OCI-M1 (cell line): ENCODE measurements at regions not wholly inside any gene's neighbourhood (a gene's known extent, or its start where the extent isn't known, plus 50 kb on each side); places are given as distances from the start of the nearest gene placed in this dataset.
"Not testable (repeated sequence)": the region's sequence is repeated elsewhere in the genome, so short reads cannot be mapped to it uniquely, and the experiment has no call there.

Experiments used
- DNase-seq: peaks from one replicate; lab custom pipeline; 2025; lab: John Stamatoyannopoulos, UW

DNA sequence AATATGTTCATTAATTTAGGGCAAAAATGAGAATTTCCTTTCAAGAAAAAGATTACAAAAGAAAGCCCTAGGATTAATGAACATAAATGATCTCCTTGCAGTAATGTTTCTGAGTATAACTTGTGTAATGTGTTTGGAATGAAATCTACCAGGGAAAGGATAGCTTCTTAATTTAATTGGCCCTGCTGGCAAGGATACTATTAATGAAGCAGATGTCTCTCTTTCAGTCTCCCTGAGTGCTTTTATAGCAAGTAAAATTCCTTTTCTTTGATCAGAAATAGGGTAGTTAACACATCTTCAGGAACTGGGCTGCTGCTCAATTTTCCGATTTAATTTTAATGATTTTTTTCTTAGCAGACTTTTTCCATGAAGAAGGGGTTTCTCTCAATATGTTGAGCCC lies 379.4 kb upstream of the PDE3A start:
- no peak for DNase-seq

DNA sequence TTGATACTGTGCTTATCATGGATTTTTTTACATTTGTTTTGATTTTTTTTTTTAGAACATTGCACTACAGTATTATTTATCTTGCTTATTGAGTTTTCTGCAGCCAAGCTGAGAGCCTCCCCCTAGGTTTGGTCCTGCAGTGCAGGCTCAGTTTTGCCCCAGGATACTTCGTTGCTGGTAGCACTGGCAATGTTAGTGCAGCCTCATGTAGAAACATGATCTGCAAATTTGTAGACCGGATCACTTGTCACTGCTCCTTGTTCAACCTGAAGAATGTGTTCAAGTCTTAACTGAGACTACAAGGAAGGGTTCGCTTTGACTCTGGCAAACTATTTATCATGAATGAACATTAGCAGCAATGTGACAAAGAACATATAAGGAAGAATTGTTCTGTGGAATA lies 377.2 kb upstream of the PDE3A start:
- DNase-seq: no peak

DNA sequence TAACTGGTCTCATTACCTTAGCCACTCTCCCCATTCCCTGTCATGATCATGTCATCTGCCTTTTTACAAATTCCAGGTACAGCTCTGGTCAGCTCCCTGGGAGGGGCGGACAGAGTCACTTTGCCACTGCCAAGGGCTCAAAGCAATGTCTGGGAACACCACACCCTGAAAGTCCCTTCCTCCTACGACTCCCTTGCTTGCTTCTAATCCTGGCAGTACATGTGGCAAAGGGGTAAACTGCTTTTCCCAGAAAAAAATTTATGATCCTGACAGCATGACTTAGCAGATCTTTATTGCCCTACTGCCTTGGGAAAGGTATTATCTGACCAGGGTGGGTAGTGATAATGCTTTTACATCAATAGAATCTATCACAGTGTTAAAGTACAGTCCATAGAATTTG lies 376.0 kb upstream of the PDE3A start:
- no peak for DNase-seq

GRCh38 chr12:19994968-19995367 lies 373.4 kb upstream of the PDE3A start:
- DNase-seq: no peak

GRCh38 chr12:19997656-19998400 lies 370.5 kb upstream of the PDE3A start:
- no peak for DNase-seq

DNA sequence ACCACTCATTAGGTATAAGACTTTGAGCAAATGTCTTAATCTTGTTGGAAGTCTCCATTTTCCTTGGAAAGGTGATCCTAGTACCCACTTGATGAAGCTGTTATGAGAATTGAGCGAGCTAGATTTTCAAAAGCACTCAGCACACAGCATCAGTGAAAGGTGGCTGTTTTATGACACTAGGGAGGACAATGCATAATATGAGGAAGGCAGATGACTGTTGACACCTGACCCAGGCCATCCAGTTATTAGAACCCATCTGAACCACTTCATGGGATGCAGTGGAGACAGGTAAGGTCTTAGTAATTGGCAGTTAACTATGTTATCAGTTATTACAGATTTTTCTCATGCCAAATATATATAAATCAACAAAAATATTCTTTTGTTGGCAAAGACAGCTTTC lies 369.9 kb upstream of the PDE3A start:
- no peak for DNase-seq

GRCh38 chr12:19998961-19999804 lies 369.2 kb upstream of the PDE3A start:
- no peak for DNase-seq

DNA sequence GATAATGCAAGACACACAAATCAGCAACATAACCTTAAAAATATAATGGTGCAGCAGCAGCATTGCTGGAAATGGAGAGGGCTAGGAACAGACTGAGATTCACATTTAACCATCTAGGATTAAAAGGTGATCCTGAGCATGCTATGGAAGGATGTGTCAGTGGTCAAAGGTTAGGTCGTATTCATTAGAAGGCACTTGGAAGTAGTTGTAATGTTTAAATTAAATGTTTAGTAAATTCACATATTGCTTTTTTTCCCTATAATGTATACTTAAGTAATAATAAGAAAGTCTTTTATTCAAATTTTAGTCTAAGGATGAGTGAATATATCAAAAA lies 368.6 kb upstream of the PDE3A start:
- no peak for DNase-seq

GRCh38 chr12:20000229-20000849 lies 368.0 kb upstream of the PDE3A start:
- DNase-seq: no peak

DNA sequence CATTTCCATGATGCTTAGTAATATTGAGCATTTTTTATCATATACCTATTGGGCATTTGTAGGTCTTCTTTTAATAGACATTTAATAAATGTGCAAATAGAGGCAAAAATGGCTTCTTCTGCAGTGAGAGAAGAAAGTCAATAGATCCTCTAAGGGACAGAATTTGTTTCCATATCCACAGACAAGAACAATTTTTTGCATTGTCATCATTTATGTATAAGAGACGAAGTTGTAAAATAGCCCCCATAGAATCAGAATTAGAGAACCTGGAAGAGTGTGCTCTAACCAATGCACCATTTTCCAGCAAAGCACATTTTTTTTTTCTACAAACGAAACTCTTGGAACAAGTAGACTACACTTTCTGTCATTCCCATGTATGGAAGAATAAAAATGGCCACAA lies 365.1 kb upstream of the PDE3A start:
- no peak for DNase-seq

DNA sequence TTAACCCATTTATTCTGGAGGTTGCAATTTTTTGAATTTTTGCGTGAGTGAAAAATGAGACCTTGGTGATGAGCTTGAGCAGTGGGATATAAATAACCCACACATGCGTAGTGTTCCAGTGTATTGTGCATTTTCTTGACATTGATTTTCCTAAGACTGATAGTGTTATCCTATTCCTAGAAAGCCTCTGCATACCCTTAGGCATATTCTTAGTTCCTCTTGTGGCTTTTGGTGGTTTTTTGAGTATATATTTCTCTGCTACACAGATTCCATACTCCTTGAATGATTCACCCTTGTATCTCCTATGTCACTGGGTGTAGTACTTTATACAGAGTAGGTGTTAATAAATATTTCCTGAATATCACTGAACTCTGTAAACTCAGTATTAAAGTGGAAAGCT lies 363.4 kb upstream of the PDE3A start:
- DNase-seq: peak; percentile 59

- DNase-seq: no peak
Observed at GRCh38 chr12:20006871-20007730, 361.2 kb upstream of the PDE3A start.

DNA sequence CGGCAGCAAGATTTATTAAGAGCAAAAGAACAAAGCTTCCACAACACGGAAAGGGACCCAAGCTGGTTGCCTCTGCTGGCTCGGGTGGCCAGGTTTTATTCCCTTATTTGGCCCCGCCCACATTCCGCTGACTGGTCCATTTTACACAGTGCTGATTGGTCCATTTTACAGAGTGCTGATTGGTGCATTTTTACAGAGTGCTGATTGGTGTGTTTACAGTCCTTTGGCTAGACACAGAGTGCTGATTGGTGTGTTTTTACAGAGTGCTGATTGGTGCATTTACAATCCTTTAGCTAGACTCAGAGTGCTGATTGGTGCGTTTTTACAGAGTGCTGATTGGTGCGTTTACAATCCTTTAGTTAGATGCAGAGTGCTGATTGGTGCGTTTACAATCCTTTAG lies 358.4 kb upstream of the PDE3A start:
- DNase-seq: not testable (repeated sequence)

DNA sequence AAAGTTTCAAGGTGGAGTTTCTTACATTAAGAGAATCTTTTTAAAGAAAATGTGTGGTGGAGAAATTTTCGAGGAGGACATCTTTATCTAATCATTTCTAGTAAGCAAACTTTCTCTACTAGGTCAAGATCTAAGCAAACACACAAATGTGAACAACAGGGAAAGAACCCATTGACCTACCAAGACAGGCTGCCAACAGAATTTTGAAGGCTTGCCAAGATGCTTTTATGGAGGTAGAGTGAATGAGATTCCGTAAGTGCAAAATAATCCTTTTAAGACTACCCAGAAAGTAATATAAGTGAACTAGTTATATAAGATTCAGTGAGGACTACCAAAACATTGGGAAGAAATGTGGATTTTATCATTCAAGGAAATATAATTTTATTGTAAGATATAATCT lies 357.1 kb upstream of the PDE3A start:
- DNase-seq: no peak

GRCh38 chr12:20017802-20018201 lies 350.5 kb upstream of the PDE3A start:
- DNase-seq: no peak

- no peak for DNase-seq
Observed at GRCh38 chr12:20018406-20018805, 349.9 kb upstream of the PDE3A start.

GRCh38 chr12:20024194-20024593 lies 344.1 kb upstream of the PDE3A start:
- DNase-seq: no peak

- peak; percentile 45 for DNase-seq
Observed at GRCh38 chr12:20028033-20028432, 340.3 kb upstream of the PDE3A start.

- no peak for DNase-seq
Observed at GRCh38 chr12:20030826-20031225, 337.5 kb upstream of the PDE3A start.

DNA sequence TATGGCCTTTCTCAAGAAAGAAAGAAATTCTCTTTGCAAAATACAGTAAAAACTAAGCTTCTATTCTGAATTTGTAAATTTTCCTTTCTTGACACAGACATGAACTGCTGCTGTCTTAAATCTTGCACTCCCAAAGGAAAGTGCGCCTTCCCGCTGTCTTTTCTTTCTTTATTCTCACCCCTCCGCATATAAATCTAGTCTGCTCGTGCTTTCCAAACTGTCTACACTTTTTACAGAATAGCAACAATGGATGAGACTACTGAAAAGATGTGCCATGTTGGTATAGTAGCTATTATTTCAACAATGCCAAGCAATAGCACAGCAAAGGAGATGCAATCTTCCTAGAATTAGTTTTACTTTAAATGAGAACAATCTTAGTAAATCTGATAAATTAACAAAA lies 328.8 kb upstream of the PDE3A start:
- no peak for DNase-seq

GRCh38 chr12:20040184-20040583 lies 328.2 kb upstream of the PDE3A start:
- no peak for DNase-seq

GRCh38 chr12:20040831-20041230 lies 327.5 kb upstream of the PDE3A start:
- no peak for DNase-seq
